GM23338 (cell line): ENCODE measurements at regions not wholly inside any gene's neighbourhood (a gene's known extent, or its start where the extent isn't known, plus 50 kb on each side); places are given as distances from the start of the nearest gene placed in this dataset.

Experiments used
- CTCF ChIP-seq, 2 experiments: fragments of 200-600 bp in 1 of 2; sonication (generic) in 1 of 2; conservative IDR thresholded peaks; 2 replicates each; pipeline versions ENCODE4 v1.5.1 to v1.6.1; 2016 to 2017; ENCODE audit warnings: antibody characterized with exemption in 2 of 2, low read depth in 2 of 2, mild to moderate bottlenecking in 2 of 2, moderate library complexity in 1 of 2
- EZH2 ChIP-seq: fragments of 200-600 bp; sonication (generic); IDR thresholded peaks from one replicate; pipeline ENCODE4 v1.8.0; 2017; ENCODE audit warnings: antibody characterized with exemption, mild to moderate bottlenecking, low read depth; ENCODE audit not compliant: unreplicated experiment
- EZH2phosphoT487 ChIP-seq: fragments of 200-600 bp; sonication (generic); IDR thresholded peaks from one replicate; pipeline ENCODE4 v1.8.1; 2018; ENCODE audit warnings: antibody characterized with exemption; ENCODE audit not compliant: unreplicated experiment
- JUNB ChIP-seq: IDR thresholded peaks from one replicate; pipeline ENCODE4 v1.6.1; 2016; ENCODE audit warnings: antibody characterized with exemption; ENCODE audit not compliant: unreplicated experiment
- POLR2AphosphoS5 ChIP-seq: IDR thresholded peaks from 2 replicates; pipeline ENCODE4 v1.6.1; 2016; ENCODE audit warnings: antibody characterized with exemption, low read depth

GRCh38 chr3:98982351-98982750 is 80.9 kb upstream of the DCBLD2 start:
- no peak for TF ChIP-seq CTCF (conservative IDR thresholded peaks at IDR 0.05; ENCODE audit: low read depth in 2 of 2)
- TF ChIP-seq POLR2AphosphoS5, result no peak
- no peak for TF ChIP-seq EZH2
- TF ChIP-seq JUNB, result no peak
- no peak for TF ChIP-seq EZH2phosphoT487
